ENCODE measurements at regions not wholly inside any gene's neighbourhood (a gene's known extent, or its start where the extent isn't known, plus 50 kb on each side); places are given as distances from the start of the nearest gene placed in this dataset.
A peak's percentile ranks its signal among the peaks of the same experiment; 100 is the strongest.
"Not testable (repeated sequence)": the region's sequence is repeated elsewhere in the genome, so short reads cannot be mapped to it uniquely, and the experiment has no call there.

DNA sequence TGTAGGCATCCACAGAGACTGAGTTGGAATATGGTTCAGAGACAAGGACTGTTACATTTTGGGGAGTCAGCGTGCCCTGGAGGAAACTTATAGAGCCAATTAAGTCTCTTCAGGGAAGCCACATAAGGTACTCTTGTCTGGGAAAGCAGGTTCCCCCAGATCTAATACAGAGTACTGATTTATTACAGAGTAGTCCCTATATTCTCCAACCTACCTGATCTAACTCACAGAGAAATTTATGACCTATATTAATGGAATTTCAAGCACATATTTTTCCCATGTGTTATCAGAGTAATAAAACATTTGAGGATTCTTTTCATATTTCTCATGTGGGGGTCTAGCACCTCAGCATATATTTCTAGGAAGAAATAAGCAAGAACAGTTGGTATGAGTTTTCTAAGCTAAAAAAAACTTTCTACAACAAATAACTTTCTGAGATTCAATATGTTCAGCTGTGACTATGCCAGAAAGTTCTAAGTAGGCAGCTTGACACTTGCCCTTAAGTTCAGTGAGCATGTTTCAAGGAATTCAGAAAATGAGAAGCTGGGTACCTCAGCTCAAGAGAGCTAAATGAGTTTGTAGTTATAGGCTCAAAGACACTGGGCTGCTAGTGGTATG is 75.3 kb upstream of the COL8A1 start:
- no peak for ATAC-seq
- TF ChIP-seq ZNF565 (CRISPR knock-in tag; conservative IDR thresholded peaks at IDR 0.05; ENCODE audit: low read depth) (no peak), BACH2 (CRISPR knock-in tag; IDR thresholded peaks at IDR 0.05; ENCODE audit: borderline replicate concordance) (no peak)

DNA sequence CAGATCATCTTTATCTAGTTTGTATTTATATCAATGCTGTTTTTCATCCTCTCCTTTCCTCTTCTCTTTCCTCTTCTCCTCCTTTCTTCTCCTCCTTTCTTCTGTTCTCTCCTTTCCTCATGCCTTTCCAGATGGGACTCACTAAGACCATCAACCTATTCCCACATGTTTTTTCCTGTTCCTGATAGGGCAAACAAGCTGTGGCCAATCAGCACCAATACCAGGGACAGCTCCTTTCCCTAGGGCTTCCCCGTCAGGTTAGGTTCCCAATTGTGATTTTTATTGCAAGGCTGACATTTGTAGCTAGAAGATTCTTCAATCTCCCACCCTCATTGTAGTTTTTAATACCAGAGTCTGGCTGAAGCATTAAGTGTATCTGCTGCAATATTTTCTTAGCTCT is 76.3 kb upstream of the COL8A1 start:
- ATAC-seq = 0 out of 3 replicates have a peak, but pooled peaks have one; percentile 48
- no peak for TF ChIP-seq TOX (CRISPR knock-in tag; IDR thresholded peaks at IDR 0.05; ENCODE audit: borderline replicate concordance)
- TF ChIP-seq GLIS3 (CRISPR knock-in tag; IDR thresholded peaks at IDR 0.05) = no peak

DNA sequence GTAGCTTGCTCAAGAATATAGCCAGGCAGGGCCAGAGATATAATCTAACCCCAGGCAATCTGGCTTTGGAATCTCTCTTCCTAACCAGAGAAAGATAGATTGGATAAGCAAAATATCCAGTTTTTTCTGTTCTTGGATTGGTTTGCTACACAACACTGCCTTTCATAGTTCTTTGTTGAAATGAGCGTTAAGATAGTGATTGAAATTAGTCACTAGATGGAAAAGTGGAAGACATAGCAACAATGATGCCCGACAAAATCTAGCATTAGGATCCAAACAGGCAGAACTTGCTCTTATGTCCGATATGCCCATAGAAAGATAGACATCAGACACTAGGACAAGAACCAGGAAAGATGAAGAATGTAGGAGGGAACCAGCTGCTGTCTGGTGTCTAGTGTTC is 77.3 kb upstream of the COL8A1 start:
- no peak for ATAC-seq
- no peak for TF ChIP-seq ZNF70 (CRISPR knock-in tag; IDR thresholded peaks at IDR 0.05)
- TF ChIP-seq, protein P1, sequence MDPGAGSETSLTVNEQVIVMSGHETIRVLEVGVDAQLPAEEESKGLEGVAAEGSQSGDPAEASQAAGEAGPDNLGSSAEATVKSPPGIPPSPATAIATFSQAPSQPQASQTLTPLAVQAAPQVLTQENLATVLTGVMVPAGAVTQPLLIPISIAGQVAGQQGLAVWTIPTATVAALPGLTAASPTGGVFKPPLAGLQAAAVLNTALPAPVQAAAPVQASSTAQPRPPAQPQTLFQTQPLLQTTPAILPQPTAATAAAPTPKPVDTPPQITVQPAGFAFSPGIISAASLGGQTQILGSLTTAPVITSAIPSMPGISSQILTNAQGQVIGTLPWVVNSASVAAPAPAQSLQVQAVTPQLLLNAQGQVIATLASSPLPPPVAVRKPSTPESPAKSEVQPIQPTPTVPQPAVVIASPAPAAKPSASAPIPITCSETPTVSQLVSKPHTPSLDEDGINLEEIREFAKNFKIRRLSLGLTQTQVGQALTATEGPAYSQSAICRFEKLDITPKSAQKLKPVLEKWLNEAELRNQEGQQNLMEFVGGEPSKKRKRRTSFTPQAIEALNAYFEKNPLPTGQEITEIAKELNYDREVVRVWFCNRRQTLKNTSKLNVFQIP (CRISPR knock-in tag; IDR thresholded peaks at IDR 0.05; ENCODE audit: borderline replicate concordance, low read depth) = no peak
- TF ChIP-seq BACH2 (CRISPR knock-in tag; IDR thresholded peaks at IDR 0.05; ENCODE audit: borderline replicate concordance) = no peak
- TF ChIP-seq ZC3H10 (CRISPR knock-in tag; IDR thresholded peaks at IDR 0.05) = no peak
- no peak for TF ChIP-seq GLIS3 (CRISPR knock-in tag; IDR thresholded peaks at IDR 0.05)
- no peak for TF ChIP-seq RARB (CRISPR knock-in tag; IDR thresholded peaks at IDR 0.05)
- no peak for TF ChIP-seq TCF4 (CRISPR knock-in tag; IDR thresholded peaks at IDR 0.05; ENCODE audit: borderline replicate concordance)
- TF ChIP-seq, protein P2, sequence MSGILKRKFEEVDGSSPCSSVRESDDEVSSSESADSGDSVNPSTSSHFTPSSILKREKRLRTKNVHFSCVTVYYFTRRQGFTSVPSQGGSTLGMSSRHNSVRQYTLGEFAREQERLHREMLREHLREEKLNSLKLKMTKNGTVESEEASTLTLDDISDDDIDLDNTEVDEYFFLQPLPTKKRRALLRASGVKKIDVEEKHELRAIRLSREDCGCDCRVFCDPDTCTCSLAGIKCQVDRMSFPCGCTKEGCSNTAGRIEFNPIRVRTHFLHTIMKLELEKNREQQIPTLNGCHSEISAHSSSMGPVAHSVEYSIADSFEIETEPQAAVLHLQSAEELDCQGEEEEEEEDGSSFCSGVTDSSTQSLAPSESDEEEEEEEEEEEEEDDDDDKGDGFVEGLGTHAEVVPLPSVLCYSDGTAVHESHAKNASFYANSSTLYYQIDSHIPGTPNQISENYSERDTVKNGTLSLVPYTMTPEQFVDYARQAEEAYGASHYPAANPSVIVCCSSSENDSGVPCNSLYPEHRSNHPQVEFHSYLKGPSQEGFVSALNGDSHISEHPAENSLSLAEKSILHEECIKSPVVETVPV (CRISPR knock-in tag; IDR thresholded peaks at IDR 0.05) = no peak
- TF ChIP-seq, protein P3, sequence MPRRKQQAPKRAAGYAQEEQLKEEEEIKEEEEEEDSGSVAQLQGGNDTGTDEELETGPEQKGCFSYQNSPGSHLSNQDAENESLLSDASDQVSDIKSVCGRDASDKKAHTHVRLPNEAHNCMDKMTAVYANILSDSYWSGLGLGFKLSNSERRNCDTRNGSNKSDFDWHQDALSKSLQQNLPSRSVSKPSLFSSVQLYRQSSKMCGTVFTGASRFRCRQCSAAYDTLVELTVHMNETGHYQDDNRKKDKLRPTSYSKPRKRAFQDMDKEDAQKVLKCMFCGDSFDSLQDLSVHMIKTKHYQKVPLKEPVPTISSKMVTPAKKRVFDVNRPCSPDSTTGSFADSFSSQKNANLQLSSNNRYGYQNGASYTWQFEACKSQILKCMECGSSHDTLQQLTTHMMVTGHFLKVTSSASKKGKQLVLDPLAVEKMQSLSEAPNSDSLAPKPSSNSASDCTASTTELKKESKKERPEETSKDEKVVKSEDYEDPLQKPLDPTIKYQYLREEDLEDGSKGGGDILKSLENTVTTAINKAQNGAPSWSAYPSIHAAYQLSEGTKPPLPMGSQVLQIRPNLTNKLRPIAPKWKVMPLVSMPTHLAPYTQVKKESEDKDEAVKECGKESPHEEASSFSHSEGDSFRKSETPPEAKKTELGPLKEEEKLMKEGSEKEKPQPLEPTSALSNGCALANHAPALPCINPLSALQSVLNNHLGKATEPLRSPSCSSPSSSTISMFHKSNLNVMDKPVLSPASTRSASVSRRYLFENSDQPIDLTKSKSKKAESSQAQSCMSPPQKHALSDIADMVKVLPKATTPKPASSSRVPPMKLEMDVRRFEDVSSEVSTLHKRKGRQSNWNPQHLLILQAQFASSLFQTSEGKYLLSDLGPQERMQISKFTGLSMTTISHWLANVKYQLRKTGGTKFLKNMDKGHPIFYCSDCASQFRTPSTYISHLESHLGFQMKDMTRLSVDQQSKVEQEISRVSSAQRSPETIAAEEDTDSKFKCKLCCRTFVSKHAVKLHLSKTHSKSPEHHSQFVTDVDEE (CRISPR knock-in tag; IDR thresholded peaks at IDR 0.05) = no peak
- TF ChIP-seq, protein P4, sequence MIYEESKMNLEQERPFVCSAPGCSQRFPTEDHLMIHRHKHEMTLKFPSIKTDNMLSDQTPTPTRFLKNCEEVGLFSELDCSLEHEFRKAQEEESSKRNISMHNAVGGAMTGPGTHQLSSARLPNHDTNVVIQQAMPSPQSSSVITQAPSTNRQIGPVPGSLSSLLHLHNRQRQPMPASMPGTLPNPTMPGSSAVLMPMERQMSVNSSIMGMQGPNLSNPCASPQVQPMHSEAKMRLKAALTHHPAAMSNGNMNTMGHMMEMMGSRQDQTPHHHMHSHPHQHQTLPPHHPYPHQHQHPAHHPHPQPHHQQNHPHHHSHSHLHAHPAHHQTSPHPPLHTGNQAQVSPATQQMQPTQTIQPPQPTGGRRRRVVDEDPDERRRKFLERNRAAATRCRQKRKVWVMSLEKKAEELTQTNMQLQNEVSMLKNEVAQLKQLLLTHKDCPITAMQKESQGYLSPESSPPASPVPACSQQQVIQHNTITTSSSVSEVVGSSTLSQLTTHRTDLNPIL (CRISPR knock-in tag; IDR thresholded peaks at IDR 0.05; ENCODE audit: low read depth) = no peak
- no peak for TF ChIP-seq PPARA (CRISPR knock-in tag; IDR thresholded peaks at IDR 0.05; ENCODE audit: borderline replicate concordance)
- TF ChIP-seq, protein P5, sequence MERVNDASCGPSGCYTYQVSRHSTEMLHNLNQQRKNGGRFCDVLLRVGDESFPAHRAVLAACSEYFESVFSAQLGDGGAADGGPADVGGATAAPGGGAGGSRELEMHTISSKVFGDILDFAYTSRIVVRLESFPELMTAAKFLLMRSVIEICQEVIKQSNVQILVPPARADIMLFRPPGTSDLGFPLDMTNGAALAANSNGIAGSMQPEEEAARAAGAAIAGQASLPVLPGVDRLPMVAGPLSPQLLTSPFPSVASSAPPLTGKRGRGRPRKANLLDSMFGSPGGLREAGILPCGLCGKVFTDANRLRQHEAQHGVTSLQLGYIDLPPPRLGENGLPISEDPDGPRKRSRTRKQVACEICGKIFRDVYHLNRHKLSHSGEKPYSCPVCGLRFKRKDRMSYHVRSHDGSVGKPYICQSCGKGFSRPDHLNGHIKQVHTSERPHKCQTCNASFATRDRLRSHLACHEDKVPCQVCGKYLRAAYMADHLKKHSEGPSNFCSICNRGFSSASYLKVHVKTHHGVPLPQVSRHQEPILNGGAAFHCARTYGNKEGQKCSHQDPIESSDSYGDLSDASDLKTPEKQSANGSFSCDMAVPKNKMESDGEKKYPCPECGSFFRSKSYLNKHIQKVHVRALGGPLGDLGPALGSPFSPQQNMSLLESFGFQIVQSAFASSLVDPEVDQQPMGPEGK (CRISPR knock-in tag; IDR thresholded peaks at IDR 0.05; ENCODE audit: borderline replicate concordance) = no peak
- TF ChIP-seq SNAI2 (CRISPR knock-in tag; IDR thresholded peaks at IDR 0.05) = no peak
- TF ChIP-seq TOX (CRISPR knock-in tag; IDR thresholded peaks at IDR 0.05; ENCODE audit: borderline replicate concordance) = no peak
- TF ChIP-seq ESRRG (CRISPR knock-in tag; IDR thresholded peaks at IDR 0.05) = no peak

DNA sequence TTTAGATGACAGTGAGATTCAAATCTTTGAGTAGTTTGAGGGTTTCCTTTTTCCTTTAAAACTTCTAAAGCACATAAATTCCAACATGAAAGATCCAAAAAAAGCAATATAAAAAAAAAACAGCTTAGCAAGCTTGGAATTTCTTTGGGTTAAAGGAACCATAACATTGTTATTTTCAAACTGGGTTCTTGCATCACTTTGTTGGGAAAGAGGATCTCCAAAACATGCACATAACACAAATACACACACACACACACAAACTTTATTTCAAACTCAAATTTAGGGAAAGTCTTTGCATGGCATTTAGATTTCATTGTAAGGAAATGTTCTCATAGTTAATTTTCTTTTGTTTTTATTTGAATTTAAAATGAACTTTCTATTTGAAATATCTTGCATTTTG is 79.2 kb upstream of the COL8A1 start:
- ATAC-seq = no peak
- TF ChIP-seq OSR1 (CRISPR knock-in tag; IDR thresholded peaks at IDR 0.05) = no peak
- no peak for TF ChIP-seq ESRRG (CRISPR knock-in tag; IDR thresholded peaks at IDR 0.05)
- TF ChIP-seq SNAI2 (CRISPR knock-in tag; IDR thresholded peaks at IDR 0.05) = no peak

DNA sequence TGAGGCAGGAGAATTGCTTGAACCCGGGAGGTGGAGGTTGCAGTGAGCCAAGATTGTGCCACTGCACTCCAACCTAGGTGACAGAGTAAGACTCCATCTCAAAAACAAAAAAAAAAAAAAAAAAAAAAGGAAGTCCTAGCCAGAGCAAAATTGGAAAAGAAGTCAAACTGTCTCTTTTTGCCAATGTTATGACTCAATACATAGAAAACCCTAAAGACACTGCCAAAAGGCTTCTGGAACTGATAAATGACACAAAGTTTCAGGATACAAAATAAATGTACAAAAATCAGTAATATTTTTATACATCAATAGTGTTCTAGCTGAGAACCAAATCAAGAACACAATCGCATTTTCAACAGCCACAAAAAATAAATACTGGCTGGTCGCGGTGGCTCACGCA is 82.5 kb upstream of the COL8A1 start:
- not testable (repeated sequence) for ATAC-seq

Measured in SK-N-SH treated with all-trans-retinoic acid at 6 μM for 48 hours (cell line).